IPS DF 6.9 (cell line): ENCODE measurements at regions not wholly inside any gene's neighbourhood (a gene's known extent, or its start where the extent isn't known, plus 50 kb on each side); places are given as distances from the start of the nearest gene placed in this dataset.

Experiments used
- DNase-seq: peaks from one replicate; pipeline ENCODE4 v3.0.0-alpha.2; 2013; ENCODE audit warnings: low read depth, low spot score
- H3K27ac ChIP-seq: one replicate; pipeline ENCODE4 v1.5.1; 2013; ENCODE audit warnings: low read length, control low read depth
- H3K27me3 ChIP-seq: 2 replicates; pipeline ENCODE4 v1.6.1; 2013; ENCODE audit warnings: mild to moderate bottlenecking, low read length; ENCODE audit not compliant: control insufficient read depth, insufficient read depth
- H3K36me3 ChIP-seq: 2 replicates; pipeline ENCODE4 v1.6.1; 2013; ENCODE audit warnings: low read length; ENCODE audit not compliant: control insufficient read depth, insufficient read depth
- H3K4me1 ChIP-seq: 2 replicates; pipeline ENCODE4 v1.6.1; 2013; ENCODE audit warnings: low read length; ENCODE audit not compliant: control insufficient read depth, insufficient read depth
- H3K4me3 ChIP-seq: 2 replicates; pipeline ENCODE4 v1.5.1; 2013; ENCODE audit warnings: mild to moderate bottlenecking, low read length
- H3K9me3 ChIP-seq: 2 replicates; pipeline ENCODE4 v1.6.1; 2013; ENCODE audit warnings: low read length, inconsistent platforms; ENCODE audit not compliant: control insufficient read depth, insufficient read depth
- WGBS: extraction: QIAGEN DNeasy Blood & Tissue Kit; methylation state at CpG from one replicate; pipeline ENCODE4 v1.1.7; 2013; ENCODE audit warnings: mixed read lengths, missing lambda C conversion rate; ENCODE audit not compliant: insufficient read length, insufficient coverage; 5-methylcytosine and 5-hydroxymethylcytosine counted together

DNA sequence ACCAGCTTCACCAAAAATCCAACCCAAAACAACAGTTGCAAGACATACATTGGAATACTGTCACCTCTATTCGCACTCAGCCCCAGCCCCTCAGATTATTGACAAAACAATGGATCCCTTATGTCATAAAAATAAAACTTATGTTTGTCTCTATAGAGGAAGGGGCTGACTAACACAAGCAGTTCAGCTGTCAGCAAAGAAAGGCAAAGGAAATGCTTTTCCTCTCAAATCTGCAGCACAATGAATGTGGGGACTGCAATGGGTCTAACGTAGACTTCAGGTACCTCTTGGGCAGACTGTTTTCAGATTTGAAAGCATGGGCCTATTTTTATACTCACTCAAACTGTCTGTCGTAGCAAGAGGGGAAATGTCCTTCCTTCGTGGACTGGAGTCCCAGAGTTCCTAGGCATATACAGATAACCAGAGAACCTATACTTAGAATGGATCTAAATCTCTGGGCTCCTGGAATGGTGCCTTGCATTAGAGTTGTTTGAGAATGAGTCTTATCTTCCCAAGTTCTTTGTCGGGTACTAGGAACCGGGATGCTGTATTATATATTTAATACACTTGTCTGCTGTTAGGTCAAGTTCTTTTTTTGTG is 307.7 kb upstream of the DDX53 start:
- no peak overlapping the region for H3K27ac ChIP-seq
- no peaks in the 10 kb centered on the region for H3K9me3 ChIP-seq
- no peak for DNase-seq
- H3K4me1 ChIP-seq: no peaks in the 10 kb centered on the region
- no peaks in the 10 kb centered on the region for H3K36me3 ChIP-seq
- no peak overlapping the region for H3K4me3 ChIP-seq
- H3K27me3 ChIP-seq: no peaks in the 10 kb centered on the region
- WGBS: no CpG with 5 or more reads among the region's 6 CpGs

DNA sequence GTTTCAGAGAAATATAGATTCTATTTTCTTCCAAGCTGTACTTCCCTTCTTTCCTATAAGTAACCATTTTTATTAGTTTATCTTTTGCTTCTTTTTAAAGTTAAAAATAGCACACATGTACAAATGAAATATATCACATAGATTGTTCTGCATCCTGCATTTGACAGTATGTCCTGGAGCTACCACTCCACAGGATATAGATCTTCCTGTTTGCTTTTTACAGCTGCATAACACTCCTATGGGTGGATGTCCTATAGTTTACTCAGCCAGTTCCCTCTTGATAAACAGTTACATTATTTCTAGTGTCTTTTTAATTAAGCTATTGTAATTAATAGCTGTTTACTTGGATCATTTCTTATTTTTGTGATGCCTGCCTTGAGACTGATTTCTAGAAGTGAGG is 301.6 kb upstream of the DDX53 start:
- H3K4me1 ChIP-seq: no peaks in the 10 kb centered on the region
- H3K27me3 ChIP-seq: no peaks in the 10 kb centered on the region
- no peak overlapping the region for H3K27ac ChIP-seq
- no peak for DNase-seq
- no peaks in the 10 kb centered on the region for H3K36me3 ChIP-seq
- H3K9me3 ChIP-seq: no peaks in the 10 kb centered on the region
- no peak overlapping the region for H3K4me3 ChIP-seq

DNA sequence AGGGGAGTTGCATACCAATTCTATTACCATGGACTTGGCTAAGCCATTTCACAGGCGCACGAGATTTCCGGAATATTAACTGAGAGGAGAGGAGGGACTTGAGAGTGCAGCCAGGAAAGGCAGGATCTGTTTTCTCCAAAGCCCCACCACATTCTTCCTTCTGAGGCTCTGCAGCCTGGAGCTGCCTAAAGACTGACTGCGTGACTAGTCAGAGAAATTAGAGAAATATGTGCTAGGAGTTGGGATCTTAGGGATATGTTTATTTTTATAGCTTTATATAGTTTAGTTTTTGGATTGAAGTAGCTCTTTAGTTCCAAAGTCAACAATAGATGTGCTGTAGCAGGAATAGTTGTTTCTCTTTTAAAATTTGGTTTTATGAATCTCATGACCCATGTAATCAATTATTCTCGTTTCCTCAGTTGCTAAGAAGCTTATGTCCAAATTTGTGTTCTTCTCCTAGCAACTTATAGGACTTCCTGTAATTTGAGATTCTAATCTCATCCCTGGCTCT is 300.1 kb upstream of the DDX53 start:
- Histone ChIP-seq H3K4me3 (no peak overlapping the region), H3K27ac (no peak overlapping the region), H3K36me3 (no peaks in the 10 kb centered on the region), H3K4me1 (no peaks in the 10 kb centered on the region), H3K9me3 (no peaks in the 10 kb centered on the region), H3K27me3 (no peaks in the 10 kb centered on the region)
- no peak for DNase-seq
- no CpG with 5 or more reads among the region's 5 CpGs for WGBS

DNA sequence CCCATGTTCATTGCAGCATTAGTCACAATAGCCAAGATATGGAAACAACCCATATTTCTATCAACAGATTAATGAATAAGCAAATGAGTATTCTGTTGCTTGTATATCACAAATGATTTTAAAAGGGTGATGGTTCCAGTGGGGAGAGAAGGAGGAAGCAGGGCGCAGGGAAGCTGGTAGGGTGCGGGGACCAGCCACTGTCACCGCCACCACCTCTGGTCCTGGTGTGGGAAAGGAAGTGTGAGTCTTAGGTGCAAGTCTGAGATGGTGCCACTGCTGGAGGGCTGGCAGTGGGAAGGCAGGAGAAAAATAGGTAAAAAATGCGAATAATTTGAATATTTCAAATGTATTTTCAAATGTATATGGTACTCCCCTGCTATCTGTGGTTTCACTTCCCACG is 286.8 kb upstream of the DDX53 start:
- Histone ChIP-seq H3K9me3 (no peaks in the 10 kb centered on the region), H3K27me3 (no peaks in the 10 kb centered on the region), H3K4me1 (no peaks in the 10 kb centered on the region), H3K27ac (no peak overlapping the region), H3K36me3 (no peaks in the 10 kb centered on the region), H3K4me3 (no peak overlapping the region)
- DNase-seq: no peak
- WGBS: no CpG with 5 or more reads among the region's 5 CpGs

DNA sequence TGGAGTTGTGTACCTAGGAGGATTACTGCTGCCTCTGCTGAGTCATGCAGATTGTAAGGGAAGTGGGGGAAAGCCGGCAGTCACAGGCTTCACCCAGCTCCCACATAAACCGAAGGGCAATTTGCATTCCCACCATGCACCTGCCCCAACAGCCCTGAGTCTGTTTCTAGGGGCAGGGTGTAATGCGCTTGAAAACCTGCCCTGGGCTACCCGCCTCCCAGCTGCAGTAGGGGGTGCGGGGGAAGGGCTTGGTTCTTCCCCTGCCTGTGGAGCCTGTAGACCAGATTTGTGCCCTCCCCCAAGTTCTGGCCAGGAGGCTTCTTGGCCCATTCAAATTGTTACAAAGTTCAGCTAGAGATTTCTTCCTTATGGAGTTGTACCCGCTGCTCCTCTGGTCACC is 269.2 kb upstream of the DDX53 start:
- no peak overlapping the region for H3K4me3 ChIP-seq
- H3K27me3 ChIP-seq: no peaks in the 10 kb centered on the region
- no peak overlapping the region for H3K27ac ChIP-seq
- DNase-seq: no peak
- no peaks in the 10 kb centered on the region for H3K36me3 ChIP-seq
- H3K9me3 ChIP-seq: no peaks in the 10 kb centered on the region
- no peaks in the 10 kb centered on the region for H3K4me1 ChIP-seq
- WGBS: no CpG with 5 or more reads among the region's 6 CpGs

DNA sequence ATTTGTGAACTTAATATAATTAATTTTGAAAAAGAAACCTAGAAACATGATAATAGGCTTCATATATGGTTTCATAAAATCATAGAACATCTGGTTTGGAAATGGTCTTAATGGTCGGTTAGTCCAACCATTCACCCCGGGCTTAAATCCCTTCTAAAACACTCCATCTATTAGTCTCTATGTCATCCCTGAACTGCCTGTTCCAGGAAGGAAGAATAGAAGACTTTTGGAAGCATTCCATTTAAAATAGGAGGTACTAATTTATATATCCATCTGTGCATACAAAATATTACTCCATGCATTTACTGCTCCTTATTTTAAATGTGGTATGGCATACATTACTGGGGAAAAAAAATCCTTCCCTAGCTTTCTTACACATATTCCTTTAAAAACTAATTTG is 262.2 kb upstream of the DDX53 start:
- H3K9me3 ChIP-seq: no peaks in the 10 kb centered on the region
- no peak overlapping the region for H3K4me3 ChIP-seq
- no peak overlapping the region for H3K27ac ChIP-seq
- H3K4me1 ChIP-seq: no peaks in the 10 kb centered on the region
- WGBS: no CpG with 5 or more reads among the region's 2 CpGs
- DNase-seq: no peak
- H3K27me3 ChIP-seq: no peaks in the 10 kb centered on the region
- no peaks in the 10 kb centered on the region for H3K36me3 ChIP-seq

GRCh38 chrX:22739276-22739675 is 260.5 kb upstream of the DDX53 start:
- no peaks in the 10 kb centered on the region for H3K9me3 ChIP-seq
- no peaks in the 10 kb centered on the region for H3K36me3 ChIP-seq
- H3K4me1 ChIP-seq: no peaks in the 10 kb centered on the region
- DNase-seq: no peak
- no peaks in the 10 kb centered on the region for H3K27me3 ChIP-seq
- no CpG with 5 or more reads among the region's 3 CpGs for WGBS
- H3K4me3 ChIP-seq: no peak overlapping the region
- H3K27ac ChIP-seq: no peak overlapping the region

- Histone ChIP-seq H3K36me3 (no peaks in the 10 kb centered on the region), H3K9me3 (no peaks in the 10 kb centered on the region), H3K27me3 (no peaks in the 10 kb centered on the region), H3K4me1 (no peaks in the 10 kb centered on the region), H3K27ac (no peak overlapping the region), H3K4me3 (no peak overlapping the region)
- no peak for DNase-seq
- WGBS: no CpG with 5 or more reads among the region's 4 CpGs
These were observed 258.9 kb upstream of the DDX53 start for GRCh38 chrX:22740836-22741235.

GRCh38 chrX:22742174-22742573 is 257.6 kb upstream of the DDX53 start:
- Histone ChIP-seq H3K27me3 (no peaks in the 10 kb centered on the region), H3K27ac (no peak overlapping the region), H3K4me3 (no peak overlapping the region), H3K36me3 (no peaks in the 10 kb centered on the region), H3K9me3 (no peaks in the 10 kb centered on the region), H3K4me1 (no peaks in the 10 kb centered on the region)
- no peak for DNase-seq
- no CpG with 5 or more reads among the region's 1 CpG for WGBS

- DNase-seq: no peak
- Histone ChIP-seq H3K36me3 (no peaks in the 10 kb centered on the region), H3K27ac (no peak overlapping the region), H3K27me3 (no peaks in the 10 kb centered on the region), H3K4me1 (no peaks in the 10 kb centered on the region), H3K4me3 (no peak overlapping the region), H3K9me3 (no peaks in the 10 kb centered on the region)
- no CpG with 5 or more reads among the region's 4 CpGs for WGBS
These were observed 253.7 kb upstream of the DDX53 start for GRCh38 chrX:22746081-22746480.
